Stimulated activated CD4-positive, alpha-beta T cell treated with anti-CD3 and anti-CD28 coated beads, Interleukin-15, amount 100 ng/mL, for 24 hours (primary cell): ENCODE measurements at regions not wholly inside any gene's neighbourhood (a gene's known extent, or its start where the extent isn't known, plus 50 kb on each side); places are given as distances from the start of the nearest gene placed in this dataset.
A peak's percentile ranks its signal among the peaks of the same experiment; 100 is the strongest.
"Not testable (repeated sequence)": the region's sequence is repeated elsewhere in the genome, so short reads cannot be mapped to it uniquely, and the experiment has no call there.

Source experiments
- DNase-seq: peaks from one replicate; pipeline ENCODE4 v3.0.0-alpha.2; 2020

GRCh38 chr11:3513311-3513710 lies 128.5 kb downstream of the ART5 start:
- DNase-seq, result not testable (repeated sequence)

DNA sequence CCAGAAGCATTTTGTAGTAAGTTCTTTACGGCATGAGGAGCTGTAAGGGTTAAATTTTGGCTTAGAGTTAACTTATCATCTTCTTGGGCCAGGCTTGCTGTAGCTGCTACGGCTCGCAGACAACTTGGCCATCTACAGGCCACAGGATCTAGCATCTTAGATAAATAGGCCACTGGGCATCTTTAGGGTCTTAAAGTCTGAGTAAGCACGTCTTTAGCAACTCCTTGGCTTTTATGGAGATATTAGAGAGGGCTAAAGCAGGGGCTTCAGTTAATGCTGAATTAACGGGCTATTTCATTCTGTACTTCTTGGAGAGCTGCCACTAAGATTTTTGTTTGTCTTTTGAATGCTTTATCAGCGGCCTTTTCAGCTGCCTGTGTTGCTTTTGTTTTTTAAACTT lies 129.0 kb downstream of the ART5 start:
- DNase-seq, result not testable (repeated sequence)

DNA sequence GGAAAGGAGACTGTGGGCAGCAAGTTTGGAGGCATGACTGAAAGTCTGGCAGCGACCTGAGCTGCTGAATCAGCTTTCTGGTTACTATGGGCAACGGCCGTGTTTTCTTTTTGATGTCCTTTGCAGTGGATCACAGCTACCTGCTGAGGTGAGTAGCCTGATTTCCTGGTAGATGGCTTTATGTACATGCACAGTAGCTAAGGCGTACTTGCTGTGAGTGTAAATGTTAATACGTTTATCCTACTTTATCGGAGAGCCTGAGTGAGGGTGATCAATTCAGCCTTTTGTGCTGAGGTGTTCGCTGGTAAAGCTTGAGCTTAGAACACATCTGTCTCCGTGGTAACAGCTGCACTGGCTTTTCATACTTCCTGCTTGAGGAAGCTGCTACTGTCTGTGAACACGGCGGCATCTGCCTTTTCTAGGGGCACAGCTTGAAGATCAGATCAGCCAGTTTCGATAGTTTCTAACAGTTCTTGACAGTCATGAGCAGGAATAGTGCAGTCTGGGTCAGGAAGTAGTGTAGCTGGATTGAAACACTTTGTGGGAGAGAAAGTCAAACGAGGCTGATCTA lies 129.6 kb downstream of the ART5 start:
- peak; percentile 35 for DNase-seq

DNA sequence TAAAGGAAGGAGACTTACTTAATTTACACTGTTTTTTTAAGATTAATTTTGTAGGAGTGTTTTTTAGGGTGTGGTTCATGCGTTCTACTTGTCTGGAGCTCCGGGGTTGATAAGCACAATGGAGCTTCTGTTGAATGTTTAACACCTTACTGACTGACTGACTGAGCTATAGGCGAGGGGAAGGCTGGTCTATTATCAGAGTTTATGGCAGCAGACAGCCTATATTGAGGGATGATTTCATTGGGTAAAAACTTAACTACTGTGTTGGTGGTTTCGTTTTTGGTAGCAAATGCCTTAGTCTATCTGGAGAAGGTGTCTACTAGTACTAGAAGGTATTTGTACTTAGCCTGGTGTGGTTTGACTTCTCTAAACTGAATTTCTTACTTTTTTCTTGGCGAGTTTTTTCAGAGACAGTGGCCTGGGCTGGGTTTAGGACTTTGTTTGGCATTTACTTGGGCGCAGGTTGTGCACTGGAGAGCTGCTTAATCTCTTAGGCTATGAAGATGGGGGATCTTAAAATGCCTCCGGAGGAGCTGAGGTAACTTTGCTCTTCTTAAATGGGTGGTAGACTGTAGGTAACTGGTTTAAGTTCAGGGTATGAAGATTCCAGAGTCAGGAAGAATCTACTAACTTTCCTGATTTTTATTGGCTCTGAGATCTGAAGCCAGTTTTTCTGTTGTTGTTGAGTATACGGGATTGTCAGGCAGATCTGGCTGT lies 130.2 kb downstream of the ART5 start:
- DNase-seq, result not testable (repeated sequence)

DNA sequence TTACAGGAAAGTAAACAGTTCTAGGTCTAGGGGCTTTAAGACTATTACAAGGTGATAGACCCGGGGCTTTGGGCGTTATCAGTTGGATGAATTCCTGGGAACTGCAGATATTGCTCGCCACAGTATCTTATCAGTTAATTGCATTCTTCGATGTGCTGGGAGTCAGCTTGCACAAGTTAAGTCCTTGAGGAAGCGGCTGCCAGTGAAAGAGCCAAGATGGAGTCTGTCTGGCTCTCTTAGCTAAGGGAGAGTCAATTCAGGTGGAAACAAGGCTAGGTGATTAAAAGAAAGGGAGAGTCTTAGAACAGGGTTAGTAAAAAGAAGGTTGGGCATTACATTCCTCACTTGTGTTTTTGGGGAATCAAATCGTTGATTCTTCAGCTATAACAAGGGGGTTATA lies 130.6 kb upstream of the ZNF195 start:
- not testable (repeated sequence) for DNase-seq

- not testable (repeated sequence) for DNase-seq
These were observed 120.3 kb upstream of the ZNF195 start for GRCh38 chr11:3499198-3499597.

DNA sequence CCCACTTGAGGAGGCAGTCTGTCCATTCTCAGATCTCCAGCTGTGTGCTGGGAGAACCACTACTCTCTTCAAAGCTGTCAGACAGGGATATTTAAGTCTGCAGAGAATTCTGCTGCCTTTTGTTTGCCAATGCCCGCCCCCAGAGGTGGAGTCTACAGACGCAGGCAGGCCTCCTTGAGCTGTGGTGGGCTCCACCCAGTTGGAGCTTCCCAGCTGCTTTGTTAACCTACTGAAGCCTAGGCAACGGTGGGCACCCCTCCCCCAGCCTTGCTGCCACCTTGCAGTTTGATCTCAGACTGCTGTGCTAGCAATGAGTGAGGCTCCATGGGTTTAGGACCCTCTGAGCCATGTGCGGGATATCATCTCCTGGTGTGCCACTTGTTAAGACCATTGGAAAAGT lies 119.4 kb upstream of the ZNF195 start:
- not testable (repeated sequence) for DNase-seq

DNA sequence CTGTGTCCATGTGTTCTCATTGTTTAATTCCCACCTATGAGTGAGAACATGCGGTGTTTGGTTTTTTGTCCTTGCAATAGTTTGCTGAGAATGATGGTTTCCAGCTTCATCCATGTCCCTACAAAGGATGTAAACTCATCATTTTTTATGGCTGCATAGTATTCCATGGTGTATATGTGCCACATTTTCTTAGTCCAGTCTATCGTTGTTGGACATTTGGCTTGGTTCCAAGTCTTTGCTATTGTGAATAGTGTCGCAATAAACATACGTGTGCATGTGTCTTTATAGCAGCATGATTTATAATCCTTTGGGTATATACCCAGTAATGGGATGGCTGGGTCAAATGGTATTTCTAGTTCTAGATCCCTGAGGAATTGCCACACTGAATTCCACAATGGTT lies 114.2 kb upstream of the ZNF195 start:
- DNase-seq, result not testable (repeated sequence)

DNA sequence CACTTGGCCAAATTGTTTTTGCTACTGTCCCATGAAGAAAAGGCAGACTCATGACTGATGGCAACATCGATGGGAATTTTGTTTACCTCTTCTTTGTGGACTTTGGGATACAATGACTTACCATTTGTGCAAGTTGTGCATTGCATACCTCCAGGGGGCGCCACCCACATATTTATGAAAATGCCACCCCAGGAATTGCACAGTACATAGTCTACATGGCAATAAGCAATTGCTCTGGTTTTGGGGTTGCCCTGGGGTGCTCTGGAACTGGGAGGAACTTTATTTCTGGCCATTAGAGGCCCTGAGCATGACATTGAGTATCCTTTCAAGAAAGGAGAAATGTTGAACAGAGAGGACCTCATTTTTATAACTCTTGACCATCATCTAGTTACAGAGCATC lies 109.1 kb upstream of the ZNF195 start:
- DNase-seq, result not testable (repeated sequence)

DNA sequence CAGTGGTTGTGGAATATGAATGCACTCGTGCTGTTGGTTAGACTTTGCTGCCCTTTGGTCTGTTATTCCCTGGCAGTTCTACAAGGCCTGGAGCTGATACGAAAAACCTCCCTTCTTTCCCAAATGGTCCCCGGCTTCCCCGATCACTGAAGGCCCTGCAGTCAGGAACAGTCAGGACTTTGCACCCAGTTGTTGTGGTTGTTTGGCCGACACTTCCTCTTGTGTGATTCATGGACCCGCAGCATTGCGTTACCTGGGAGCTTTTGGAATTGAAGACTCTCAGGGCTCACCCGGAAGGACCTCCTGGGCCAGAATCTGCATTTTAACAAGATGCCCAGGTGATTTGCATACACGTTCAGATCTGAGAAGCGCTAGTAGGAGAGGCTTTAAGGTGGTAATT lies 106.8 kb upstream of the ZNF195 start:
- not testable (repeated sequence) for DNase-seq

GRCh38 chr11:3476937-3477885 lies 98.3 kb upstream of the ZNF195 start:
- not testable (repeated sequence) for DNase-seq

GRCh38 chr11:3476084-3476936 lies 97.4 kb upstream of the ZNF195 start:
- DNase-seq, result not testable (repeated sequence)

DNA sequence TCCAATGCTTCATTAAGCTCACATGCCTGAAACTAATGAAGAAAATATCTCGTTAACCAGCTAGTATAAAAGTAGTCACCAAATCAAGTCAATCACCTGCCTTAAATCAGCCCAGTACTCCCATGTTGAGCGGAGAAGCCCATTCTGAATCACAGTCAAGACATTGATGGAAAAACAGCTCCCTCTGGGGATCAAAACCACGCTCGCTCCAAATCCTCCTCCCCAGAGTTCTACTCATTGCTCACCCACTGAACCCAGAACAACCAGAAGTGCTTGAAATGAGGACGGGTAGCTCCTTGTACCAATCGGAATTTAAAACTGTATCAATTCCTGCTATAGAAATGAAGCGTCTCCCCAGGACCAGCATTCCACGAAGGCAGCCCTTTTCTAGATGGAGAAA lies 90.0 kb upstream of the ZNF195 start:
- not testable (repeated sequence) for DNase-seq

DNA sequence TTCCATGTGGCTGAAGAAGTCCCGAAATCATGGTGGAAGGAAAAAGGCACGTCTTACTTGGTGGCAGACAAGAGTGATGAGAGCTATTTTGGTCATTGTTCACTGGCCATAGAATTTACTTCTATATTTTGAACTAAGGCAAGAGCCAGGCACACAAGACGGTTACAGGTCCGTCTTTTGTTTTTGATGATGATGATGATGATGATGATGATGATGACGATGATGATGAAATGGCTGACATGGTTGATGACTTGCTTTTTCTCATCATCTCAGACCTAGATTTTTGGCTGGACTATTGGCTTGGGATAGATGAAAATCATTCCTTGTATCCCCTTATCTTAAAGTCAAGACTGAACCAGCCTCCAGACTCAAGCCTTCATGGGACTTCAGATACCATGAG lies 88.7 kb upstream of the ZNF195 start:
- DNase-seq, result not testable (repeated sequence)

GRCh38 chr11:3455666-3456065 lies 76.7 kb upstream of the ZNF195 start:
- not testable (repeated sequence) for DNase-seq

DNA sequence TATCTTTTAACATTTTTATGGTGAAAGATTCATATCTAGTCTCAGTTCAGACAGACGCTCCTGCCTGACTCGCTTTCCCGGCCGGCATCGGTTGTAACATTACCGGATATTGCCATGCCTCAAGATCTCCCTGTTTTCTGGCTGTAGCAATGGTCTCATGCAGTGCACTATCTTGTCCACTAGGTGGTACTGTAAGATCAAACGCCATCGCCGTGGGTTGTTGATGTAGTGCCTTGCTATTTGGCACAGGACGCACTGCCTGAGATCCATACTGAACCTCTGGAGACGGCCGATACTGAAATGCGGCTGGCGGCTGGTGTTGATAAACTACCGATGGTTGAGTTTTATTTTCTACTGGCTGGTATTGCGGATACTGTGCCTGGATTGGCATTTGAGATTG lies 75.9 kb upstream of the ZNF195 start:
- DNase-seq, result peak; percentile 60

GRCh38 chr11:3453596-3454256 lies 74.8 kb upstream of the ZNF195 start:
- not testable (repeated sequence) for DNase-seq

DNA sequence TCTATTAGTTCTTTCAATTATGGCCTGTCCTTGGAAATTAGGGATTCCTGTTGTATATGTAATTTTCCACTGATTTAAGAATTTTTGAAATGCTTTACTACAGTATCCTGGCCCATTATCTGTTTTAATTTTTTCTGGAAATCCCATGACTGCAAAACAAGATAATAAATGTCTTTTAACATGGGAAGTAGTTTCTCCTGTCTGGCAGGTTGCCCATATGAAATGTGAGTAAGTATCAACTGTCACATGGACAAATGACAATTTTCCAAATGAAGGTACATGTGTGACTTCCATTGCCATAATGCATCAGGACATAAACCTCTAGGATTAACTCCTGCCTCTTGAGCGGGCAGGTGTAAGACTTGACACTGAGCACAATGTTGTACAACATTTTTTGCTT lies 71.9 kb upstream of the ZNF195 start:
- not testable (repeated sequence) for DNase-seq

GRCh38 chr11:3445535-3445934 lies 66.6 kb upstream of the ZNF195 start:
- not testable (repeated sequence) for DNase-seq

DNA sequence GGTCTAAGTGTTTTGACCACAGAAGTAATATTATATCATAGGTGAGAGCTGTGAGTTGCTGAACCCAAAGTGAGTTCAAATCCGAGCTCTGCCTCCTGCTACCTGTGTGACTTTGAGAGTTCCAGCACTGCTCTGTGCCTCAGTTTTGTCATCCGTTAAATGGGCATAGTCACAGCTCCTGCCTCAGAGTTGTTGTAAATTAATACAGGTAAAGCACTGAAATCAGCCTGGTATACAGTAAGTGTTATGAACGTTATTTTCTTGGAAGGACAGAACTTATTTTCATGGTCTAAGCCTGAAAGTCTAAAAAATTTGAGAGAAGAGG lies 65.4 kb upstream of the ZNF195 start:
- DNase-seq, result not testable (repeated sequence)

- DNase-seq, result not testable (repeated sequence)
These were observed 64.9 kb upstream of the ZNF195 start for GRCh38 chr11:3443700-3444419.
